ENCODE measurements at regions not wholly inside any gene's neighbourhood (a gene's known extent, or its start where the extent isn't known, plus 50 kb on each side); places are given as distances from the start of the nearest gene placed in this dataset.

- FAIRE-seq: no peak
Observed at GRCh38 chr2:18243816-18244215, 316.6 kb downstream of the RDH14 start.

GRCh38 chr2:18242716-18243115 lies 317.7 kb downstream of the RDH14 start:
- no peak for FAIRE-seq

- FAIRE-seq: no peak
Observed at GRCh38 chr2:18238209-18238608, 322.2 kb downstream of the RDH14 start.

- FAIRE-seq: no peak
Observed at GRCh38 chr2:18237298-18237697, 323.2 kb downstream of the RDH14 start.

- no peak for FAIRE-seq
Observed at GRCh38 chr2:18232731-18233438, 327.6 kb downstream of the RDH14 start.

- FAIRE-seq: no peak
Observed at GRCh38 chr2:18230668-18231067, 329.8 kb downstream of the RDH14 start.

- no peak for FAIRE-seq
Observed at GRCh38 chr2:18219676-18220075, 340.8 kb downstream of the RDH14 start.

- no peak for FAIRE-seq
Observed at GRCh38 chr2:18218160-18218933, 339.9 kb downstream of the KCNS3 start.

GRCh38 chr2:18214936-18215335 lies 336.5 kb downstream of the KCNS3 start:
- no peak for FAIRE-seq

- FAIRE-seq: no peak
Observed at GRCh38 chr2:18213986-18214385, 335.5 kb downstream of the KCNS3 start.

- FAIRE-seq: no peak
Observed at GRCh38 chr2:18209934-18210639, 331.6 kb downstream of the KCNS3 start.

- no peak for FAIRE-seq
Observed at GRCh38 chr2:18208956-18209355, 330.5 kb downstream of the KCNS3 start.

GRCh38 chr2:18200771-18201170 lies 322.3 kb downstream of the KCNS3 start:
- FAIRE-seq: no peak

- FAIRE-seq: no peak
Observed at GRCh38 chr2:18198677-18199076, 320.2 kb downstream of the KCNS3 start.

- FAIRE-seq: no peak
Observed at GRCh38 chr2:18194161-18194560, 315.7 kb downstream of the KCNS3 start.

- FAIRE-seq: no peak
Observed at GRCh38 chr2:18186816-18187613, 308.5 kb downstream of the KCNS3 start.

- no peak for FAIRE-seq
Observed at GRCh38 chr2:18182861-18183260, 304.4 kb downstream of the KCNS3 start.

GRCh38 chr2:18180912-18181311 lies 302.4 kb downstream of the KCNS3 start:
- FAIRE-seq: no peak

- FAIRE-seq: no peak
Observed at GRCh38 chr2:18180031-18180610, 301.7 kb downstream of the KCNS3 start.

GRCh38 chr2:18178736-18179349 lies 300.4 kb downstream of the KCNS3 start:
- peak; percentile 90 for FAIRE-seq

GRCh38 chr2:18176679-18177215 lies 298.3 kb downstream of the KCNS3 start:
- FAIRE-seq: no peak

GRCh38 chr2:18172607-18173006 lies 294.1 kb downstream of the KCNS3 start:
- FAIRE-seq: no peak

All from TTC549 (cell line).